ENCODE measurements at regions not wholly inside any gene's neighbourhood (a gene's known extent, or its start where the extent isn't known, plus 50 kb on each side); places are given as distances from the start of the nearest gene placed in this dataset.
"Not testable (repeated sequence)": the region's sequence is repeated elsewhere in the genome, so short reads cannot be mapped to it uniquely, and the experiment has no call there.

DNA sequence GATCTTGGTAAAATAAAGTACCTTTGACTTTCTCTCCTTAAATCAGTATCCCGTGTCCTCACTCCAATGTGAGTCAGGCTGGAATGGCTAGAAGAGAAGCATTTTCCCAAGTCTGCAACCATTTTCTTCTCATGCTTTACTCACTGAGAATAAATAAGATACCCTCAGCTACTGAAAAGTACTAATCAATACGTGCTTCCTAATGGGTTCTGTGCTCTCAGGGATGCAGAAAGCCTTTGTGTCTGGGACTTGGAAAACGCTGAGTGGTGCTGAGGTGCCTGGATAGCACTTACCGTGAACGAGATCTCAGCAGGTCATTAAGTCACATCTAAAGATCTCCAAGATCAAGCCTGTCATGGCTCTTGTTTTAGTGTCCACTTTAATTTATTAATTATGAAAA is 672.3 kb upstream of the C16orf82 start:
- TF ChIP-seq, protein P1, sequence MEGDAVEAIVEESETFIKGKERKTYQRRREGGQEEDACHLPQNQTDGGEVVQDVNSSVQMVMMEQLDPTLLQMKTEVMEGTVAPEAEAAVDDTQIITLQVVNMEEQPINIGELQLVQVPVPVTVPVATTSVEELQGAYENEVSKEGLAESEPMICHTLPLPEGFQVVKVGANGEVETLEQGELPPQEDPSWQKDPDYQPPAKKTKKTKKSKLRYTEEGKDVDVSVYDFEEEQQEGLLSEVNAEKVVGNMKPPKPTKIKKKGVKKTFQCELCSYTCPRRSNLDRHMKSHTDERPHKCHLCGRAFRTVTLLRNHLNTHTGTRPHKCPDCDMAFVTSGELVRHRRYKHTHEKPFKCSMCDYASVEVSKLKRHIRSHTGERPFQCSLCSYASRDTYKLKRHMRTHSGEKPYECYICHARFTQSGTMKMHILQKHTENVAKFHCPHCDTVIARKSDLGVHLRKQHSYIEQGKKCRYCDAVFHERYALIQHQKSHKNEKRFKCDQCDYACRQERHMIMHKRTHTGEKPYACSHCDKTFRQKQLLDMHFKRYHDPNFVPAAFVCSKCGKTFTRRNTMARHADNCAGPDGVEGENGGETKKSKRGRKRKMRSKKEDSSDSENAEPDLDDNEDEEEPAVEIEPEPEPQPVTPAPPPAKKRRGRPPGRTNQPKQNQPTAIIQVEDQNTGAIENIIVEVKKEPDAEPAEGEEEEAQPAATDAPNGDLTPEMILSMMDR (IDR thresholded peaks at IDR 0.05; ENCODE audit: unreplicated experiment), result no peak
- ChIA-PET CTCF (no interaction called here), POLR2A (no interaction called here)
- no peak for DNase-seq (ENCODE audit: unreplicated experiment)
- Mint-ChIP-seq H3K4me1 (ENCODE audit: insufficient read depth, unreplicated experiment) (no peaks in the 10 kb centered on the region), H3K4me3 (ENCODE audit: unreplicated experiment) (no peak overlapping the region), H3K9me3 (ENCODE audit: unreplicated experiment) (peaks cover 45% of the 10 kb centered on the region), H3K27me3 (ENCODE audit: insufficient read depth, unreplicated experiment) (no peaks in the 10 kb centered on the region), H3K27ac (ENCODE audit: low read depth, unreplicated experiment) (no peak overlapping the region), H3K36me3 (ENCODE audit: insufficient read depth, unreplicated experiment) (no peaks in the 10 kb centered on the region)
- intact Hi-C loops (cut with micrococcal nuclease), result no loop called here
- BruUV-seq (replicated peaks), result no TSS peak

DNA sequence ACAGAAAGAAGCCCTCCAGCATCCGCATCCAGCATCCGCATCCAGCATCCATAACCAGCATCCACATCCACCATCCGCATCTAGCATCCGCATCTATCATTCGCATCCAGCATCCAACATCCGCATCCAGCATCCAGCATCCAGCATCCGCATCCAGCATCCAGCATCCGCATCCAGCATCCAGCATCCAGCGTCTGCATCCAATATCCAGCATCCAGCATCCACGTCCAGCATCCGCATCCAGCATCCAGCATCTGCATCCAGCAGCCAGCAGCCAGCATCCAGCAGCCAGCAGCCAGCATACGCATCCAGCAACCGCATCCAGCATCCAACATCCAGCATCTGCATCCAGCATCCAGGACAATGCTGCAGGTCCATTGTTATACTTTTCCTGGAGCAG is 671.0 kb upstream of the C16orf82 start:
- DNase-seq (ENCODE audit: unreplicated experiment), result no peak
- CTCF ChIA-PET, result no interaction called here
- BruUV-seq (replicated peaks), result no TSS peak
- Mint-ChIP-seq H3K27me3 (ENCODE audit: insufficient read depth, unreplicated experiment) (no peaks in the 10 kb centered on the region), H3K27ac (ENCODE audit: low read depth, unreplicated experiment) (no peak overlapping the region), H3K4me1 (ENCODE audit: insufficient read depth, unreplicated experiment) (no peaks in the 10 kb centered on the region), H3K36me3 (ENCODE audit: insufficient read depth, unreplicated experiment) (no peaks in the 10 kb centered on the region), H3K9me3 (ENCODE audit: unreplicated experiment) (peaks cover 47% of the 10 kb centered on the region), H3K4me3 (ENCODE audit: unreplicated experiment) (no peak overlapping the region)
- POLR2A ChIA-PET, result no interaction called here
- TF ChIP-seq, protein P1 (IDR thresholded peaks at IDR 0.05; ENCODE audit: unreplicated experiment), result no peak
- intact Hi-C loops (cut with micrococcal nuclease), result no loop called here

DNA sequence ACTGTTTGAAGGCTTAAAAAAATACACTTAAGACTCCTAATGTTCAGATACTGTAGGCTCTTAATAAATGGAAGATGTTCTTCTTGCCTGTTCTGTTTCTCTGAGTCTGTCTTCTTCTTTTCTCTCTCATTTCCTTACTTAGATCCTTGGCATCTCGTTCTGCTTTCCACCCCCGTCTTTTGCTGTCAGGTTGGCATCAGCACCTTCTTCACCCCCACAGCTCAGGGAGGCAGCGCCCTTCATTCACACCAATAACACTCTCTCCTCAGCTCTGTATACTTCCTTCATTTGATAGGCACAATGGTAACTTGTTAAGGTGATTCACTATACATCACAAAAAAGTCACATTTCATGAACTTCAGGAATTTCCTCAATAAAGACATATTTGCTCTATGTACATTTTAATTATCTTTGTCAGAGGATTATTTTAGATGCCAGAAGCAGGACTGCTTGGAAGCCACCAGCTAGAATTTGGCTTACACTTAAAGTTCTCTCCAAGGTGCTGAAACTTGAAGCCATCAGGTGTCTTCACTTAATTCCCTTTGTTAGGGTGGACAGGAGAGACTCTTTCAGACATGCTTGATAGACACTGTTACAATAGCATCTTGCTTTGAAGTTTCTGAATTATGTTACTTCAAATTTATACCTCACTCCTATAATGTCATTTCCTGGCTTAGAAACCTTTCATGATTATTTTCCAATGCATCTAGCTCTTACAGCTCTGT is 670.1 kb upstream of the C16orf82 start:
- TF ChIP-seq, protein P1 (IDR thresholded peaks at IDR 0.05; ENCODE audit: unreplicated experiment), result no peak
- POLR2A ChIA-PET, result no interaction called here
- CTCF ChIA-PET, result interaction anchor here (0.6 kb wide), 1 partner anchor 15 kb away, joined by 3 read pairs; no protein-coding TSS in a partner anchor
- Mint-ChIP-seq H3K4me1 (ENCODE audit: insufficient read depth, unreplicated experiment) (no peaks in the 10 kb centered on the region), H3K36me3 (ENCODE audit: insufficient read depth, unreplicated experiment) (no peaks in the 10 kb centered on the region), H3K27ac (ENCODE audit: low read depth, unreplicated experiment) (no peak overlapping the region), H3K4me3 (ENCODE audit: unreplicated experiment) (no peak overlapping the region), H3K27me3 (ENCODE audit: insufficient read depth, unreplicated experiment) (no peaks in the 10 kb centered on the region), H3K9me3 (ENCODE audit: unreplicated experiment) (peaks cover 47% of the 10 kb centered on the region)
- DNase-seq (ENCODE audit: unreplicated experiment), result no peak
- no TSS peak for BruUV-seq (replicated peaks)
- intact Hi-C loops (cut with micrococcal nuclease), result no loop called here

DNA sequence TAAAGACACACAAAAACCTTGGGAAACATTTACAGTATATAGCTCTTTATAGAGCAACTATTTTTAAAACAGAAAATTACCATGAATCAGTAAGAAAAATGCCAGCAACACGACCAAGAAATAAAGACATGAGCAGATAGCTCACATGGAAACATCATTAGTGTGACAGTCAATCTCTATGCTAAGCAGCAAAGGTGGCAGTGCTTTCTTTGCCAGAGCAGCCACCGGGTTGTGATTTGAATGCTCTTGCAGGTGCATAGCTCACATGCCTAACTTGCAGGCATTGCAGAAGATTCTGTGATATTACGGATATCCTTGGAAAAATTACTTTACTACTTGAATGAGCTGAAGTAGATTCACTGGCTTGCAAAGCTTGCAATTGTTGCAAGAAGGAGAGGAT is 652.9 kb upstream of the C16orf82 start:
- Mint-ChIP-seq H3K4me3 (ENCODE audit: unreplicated experiment) (no peak overlapping the region), H3K4me1 (ENCODE audit: insufficient read depth, unreplicated experiment) (no peaks in the 10 kb centered on the region), H3K9me3 (ENCODE audit: unreplicated experiment) (peaks cover 16% of the 10 kb centered on the region), H3K27me3 (ENCODE audit: insufficient read depth, unreplicated experiment) (no peaks in the 10 kb centered on the region), H3K36me3 (ENCODE audit: insufficient read depth, unreplicated experiment) (no peaks in the 10 kb centered on the region), H3K27ac (ENCODE audit: low read depth, unreplicated experiment) (no peak overlapping the region)
- ChIA-PET CTCF (no interaction called here), POLR2A (no interaction called here)
- DNase-seq (ENCODE audit: unreplicated experiment), result no peak
- intact Hi-C loops (cut with micrococcal nuclease), result no loop called here
- TF ChIP-seq, protein P1 (IDR thresholded peaks at IDR 0.05; ENCODE audit: unreplicated experiment), result no peak
- BruUV-seq (replicated peaks), result no TSS peak

DNA sequence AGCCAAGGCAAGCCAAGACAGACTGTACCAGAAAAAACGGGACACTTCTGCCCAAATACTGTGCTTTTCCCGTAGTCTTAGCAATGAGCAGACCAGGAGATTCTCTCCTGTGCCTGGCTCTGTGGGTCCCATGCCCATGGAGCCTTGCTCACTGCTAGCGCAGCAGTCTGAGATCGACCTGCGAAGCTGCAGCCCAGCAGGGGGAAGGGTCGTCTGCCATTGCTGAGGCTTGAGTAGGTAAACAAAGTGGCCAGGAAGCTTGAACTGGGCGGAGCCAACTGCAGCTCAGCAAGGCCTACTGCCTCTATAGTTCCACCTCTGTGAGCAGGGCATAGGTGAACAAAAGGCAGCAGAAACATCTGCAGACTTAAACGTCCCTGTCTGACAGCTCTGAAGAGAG is 647.3 kb upstream of the C16orf82 start:
- DNase-seq (ENCODE audit: unreplicated experiment); CTCF ChIA-PET; H3K4me1 Mint-ChIP-seq (ENCODE audit: insufficient read depth, unreplicated experiment); H3K27ac Mint-ChIP-seq (ENCODE audit: low read depth, unreplicated experiment); BruUV-seq (replicated peaks); intact Hi-C loops (cut with micrococcal nuclease); H3K36me3 Mint-ChIP-seq (ENCODE audit: insufficient read depth, unreplicated experiment); H3K27me3 Mint-ChIP-seq (ENCODE audit: insufficient read depth, unreplicated experiment); H3K4me3 Mint-ChIP-seq (ENCODE audit: unreplicated experiment); POLR2A ChIA-PET: not testable (repeated sequence)
- H3K9me3 Mint-ChIP-seq (ENCODE audit: unreplicated experiment), result peaks cover 37% of the 10 kb centered on the region

Data from MCF 10A (cell line).